Hepatocyte (in vitro differentiated cells): ENCODE measurements at regions not wholly inside any gene's neighbourhood (a gene's known extent, or its start where the extent isn't known, plus 50 kb on each side); places are given as distances from the start of the nearest gene placed in this dataset.

Experiments used
- DNase-seq: peaks from one replicate; pipeline ENCODE4 v3.0.0-alpha.2; 2016; ENCODE audit warnings: low spot score
- H2AFZ ChIP-seq: fragments of 200-600 bp; sonication (generic); 2 replicates; pipeline ENCODE4 v1.6.0; 2016; ENCODE audit warnings: antibody characterized with exemption, mild to moderate bottlenecking
- H3K27ac ChIP-seq: fragments of 200-600 bp; sonication (generic); 2 replicates; pipeline ENCODE4 v1.5.1; 2016; ENCODE audit warnings: mild to moderate bottlenecking
- H3K27me3 ChIP-seq: fragments of 200-600 bp; sonication (generic); 2 replicates; pipeline ENCODE4 v1.6.1; 2016
- H3K36me3 ChIP-seq: fragments of 200-600 bp; sonication (generic); replicated peaks from 2 replicates; pipeline ENCODE4 v1.5.1; 2016; ENCODE audit warnings: low read depth; ENCODE audit not compliant: insufficient read depth
- H3K4me1 ChIP-seq: fragments of 200-600 bp; sonication (generic); 2 replicates; pipeline ENCODE4 v1.5.1; 2016; ENCODE audit warnings: mild to moderate bottlenecking, moderate library complexity; ENCODE audit not compliant: insufficient read depth
- H3K4me2 ChIP-seq: fragments of 200-600 bp; sonication (generic); 2 replicates; pipeline ENCODE4 v1.6.0; 2016
- H3K4me3 ChIP-seq: fragments of 200-600 bp; sonication (generic); 2 replicates; pipeline ENCODE4 v1.5.1; 2016; ENCODE audit warnings: mild to moderate bottlenecking
- H3K79me2 ChIP-seq: fragments of 200-600 bp; sonication (generic); 2 replicates; pipeline ENCODE4 v1.6.0; 2017; ENCODE audit warnings: mild to moderate bottlenecking
- H3K9me2 ChIP-seq: fragments of 200-600 bp; sonication (generic); replicated peaks from 2 replicates; pipeline ENCODE4 v1.6.0; 2017; ENCODE audit warnings: mild to moderate bottlenecking; ENCODE audit not compliant: insufficient read depth
- H3K9me3 ChIP-seq: fragments of 200-600 bp; sonication (generic); 2 replicates; pipeline ENCODE4 v1.5.1; 2016; ENCODE audit warnings: low read depth, mild to moderate bottlenecking
- H4K20me1 ChIP-seq: fragments of 200-600 bp; sonication (generic); 2 replicates; pipeline ENCODE4 v1.6.0; 2016; ENCODE audit warnings: mild to moderate bottlenecking; ENCODE audit not compliant: insufficient read depth, poor library complexity, severe bottlenecking
- EZH2 ChIP-seq: fragments of 200-600 bp; sonication (generic); IDR thresholded peaks from 2 replicates; pipeline ENCODE4 v1.6.1; 2016; ENCODE audit warnings: antibody characterized with exemption, mild to moderate bottlenecking, borderline replicate concordance
- EZH2phosphoT487 ChIP-seq: fragments of 200-600 bp; sonication (generic); IDR thresholded peaks from one replicate; pipeline ENCODE4 v1.6.1; 2018; ENCODE audit warnings: antibody characterized with exemption, mild to moderate bottlenecking, low read depth, moderate library complexity; ENCODE audit not compliant: unreplicated experiment, severe bottlenecking
- WGBS: methylation state at CpG from one replicate; pipeline ENCODE4 v1.1.6; 2016; ENCODE audit warnings: low lambda C conversion rate; ENCODE audit errors: missing lambda C conversion rate; 5-methylcytosine and 5-hydroxymethylcytosine counted together
- TF ChIP-seq, protein P1 (sequence below): fragments of 200-600 bp; sonication (generic); IDR thresholded peaks from 2 replicates; pipeline ENCODE4 v1.5.1; 2016; ENCODE audit warnings: antibody characterized with exemption, mild to moderate bottlenecking; ENCODE audit not compliant: poor library complexity

DNA sequence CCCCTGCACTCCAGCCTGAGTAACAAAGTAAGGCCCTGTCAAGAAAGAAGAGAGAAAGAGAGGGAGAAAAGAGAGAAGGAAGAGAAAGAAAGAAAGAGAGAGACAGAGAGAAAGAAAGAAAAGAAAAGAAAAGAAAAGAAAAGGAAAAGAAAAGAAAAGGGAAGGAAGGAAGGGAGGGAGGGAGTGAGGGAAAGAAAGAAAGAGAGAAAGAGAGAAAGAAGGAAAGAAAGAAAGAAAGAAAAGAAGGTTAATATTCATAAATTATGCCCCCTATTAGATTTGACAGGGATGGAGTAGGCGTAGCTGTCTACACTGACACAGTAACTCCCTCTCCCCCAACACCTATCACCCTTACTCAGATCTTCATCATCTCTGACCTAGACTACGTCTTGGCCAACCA lies 202.3 kb downstream of the SP3 start:
- Histone ChIP-seq H3K4me2 (no peak overlapping the region), H2AFZ (no peak overlapping the region), H3K27ac (no peak overlapping the region), H3K4me3 (no peak overlapping the region), H4K20me1 (no peaks in the 10 kb centered on the region), H3K27me3 (no peaks in the 10 kb centered on the region), H3K79me2 (no peaks in the 10 kb centered on the region), H3K9me3 (no peaks in the 10 kb centered on the region), H3K4me1 (no peaks in the 10 kb centered on the region), H3K36me3 (no peaks in the 10 kb centered on the region), H3K9me2 (no peaks in the 10 kb centered on the region)
- 100% methylated on average over 2 of the region's 2 CpGs for WGBS
- no peak for DNase-seq
- no peak for TF ChIP-seq EZH2phosphoT487

DNA sequence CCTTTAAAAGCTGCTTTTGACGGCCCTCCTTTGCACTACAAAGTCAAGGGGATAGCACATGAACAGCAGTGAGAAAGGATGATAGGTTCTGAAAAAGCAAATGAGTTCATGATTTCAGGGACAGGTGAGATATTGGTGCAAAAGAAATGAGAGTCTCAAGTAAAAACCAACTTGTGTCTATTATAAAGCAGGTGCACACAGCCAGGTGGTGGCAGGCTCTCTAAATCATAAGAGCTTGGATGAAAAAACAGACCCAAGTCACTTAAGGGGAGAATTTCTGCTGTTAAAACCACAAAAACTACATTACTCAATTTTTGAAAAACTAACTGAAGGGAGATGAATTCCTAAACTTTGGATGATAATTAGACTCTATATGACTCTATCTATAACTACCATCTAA lies 201.5 kb downstream of the SP3 start:
- H3K4me1 ChIP-seq, result no peaks in the 10 kb centered on the region
- H3K9me3 ChIP-seq, result no peaks in the 10 kb centered on the region
- no peak overlapping the region for H3K27ac ChIP-seq
- H3K79me2 ChIP-seq, result no peaks in the 10 kb centered on the region
- TF ChIP-seq EZH2phosphoT487 (no peak), EZH2 (no peak)
- TF ChIP-seq, protein P1, sequence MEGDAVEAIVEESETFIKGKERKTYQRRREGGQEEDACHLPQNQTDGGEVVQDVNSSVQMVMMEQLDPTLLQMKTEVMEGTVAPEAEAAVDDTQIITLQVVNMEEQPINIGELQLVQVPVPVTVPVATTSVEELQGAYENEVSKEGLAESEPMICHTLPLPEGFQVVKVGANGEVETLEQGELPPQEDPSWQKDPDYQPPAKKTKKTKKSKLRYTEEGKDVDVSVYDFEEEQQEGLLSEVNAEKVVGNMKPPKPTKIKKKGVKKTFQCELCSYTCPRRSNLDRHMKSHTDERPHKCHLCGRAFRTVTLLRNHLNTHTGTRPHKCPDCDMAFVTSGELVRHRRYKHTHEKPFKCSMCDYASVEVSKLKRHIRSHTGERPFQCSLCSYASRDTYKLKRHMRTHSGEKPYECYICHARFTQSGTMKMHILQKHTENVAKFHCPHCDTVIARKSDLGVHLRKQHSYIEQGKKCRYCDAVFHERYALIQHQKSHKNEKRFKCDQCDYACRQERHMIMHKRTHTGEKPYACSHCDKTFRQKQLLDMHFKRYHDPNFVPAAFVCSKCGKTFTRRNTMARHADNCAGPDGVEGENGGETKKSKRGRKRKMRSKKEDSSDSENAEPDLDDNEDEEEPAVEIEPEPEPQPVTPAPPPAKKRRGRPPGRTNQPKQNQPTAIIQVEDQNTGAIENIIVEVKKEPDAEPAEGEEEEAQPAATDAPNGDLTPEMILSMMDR, result no peak
- no peak overlapping the region for H3K4me2 ChIP-seq
- H2AFZ ChIP-seq, result no peak overlapping the region
- 91% methylated on average over 1 of the region's 1 CpG for WGBS
- DNase-seq, result no peak
- no peaks in the 10 kb centered on the region for H3K27me3 ChIP-seq
- H3K9me2 ChIP-seq, result no peaks in the 10 kb centered on the region
- H3K4me3 ChIP-seq, result no peak overlapping the region
- no peaks in the 10 kb centered on the region for H3K36me3 ChIP-seq
- H4K20me1 ChIP-seq, result no peaks in the 10 kb centered on the region

DNA sequence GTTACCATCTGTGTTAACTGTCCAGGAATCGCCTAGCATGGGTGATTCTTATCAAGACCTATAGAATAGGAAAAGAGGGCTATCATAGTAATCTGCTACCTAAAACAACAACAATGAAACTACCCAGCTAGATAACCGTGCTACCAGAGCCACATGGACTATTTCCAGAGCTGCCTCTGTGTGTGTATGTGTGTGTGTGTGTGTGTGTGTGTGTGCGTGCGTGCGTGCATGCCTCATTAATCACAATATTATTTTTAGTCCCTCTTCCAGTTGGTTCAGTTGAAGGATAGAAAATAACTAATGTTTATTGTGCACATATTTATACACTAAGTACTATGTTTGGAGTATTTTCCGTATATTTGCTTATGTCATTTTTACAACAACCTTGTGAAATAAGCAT lies 201.1 kb downstream of the SP3 start:
- no peaks in the 10 kb centered on the region for H3K79me2 ChIP-seq
- H3K27ac ChIP-seq, result no peak overlapping the region
- no peak overlapping the region for H3K4me2 ChIP-seq
- no peaks in the 10 kb centered on the region for H3K27me3 ChIP-seq
- no peaks in the 10 kb centered on the region for H3K9me3 ChIP-seq
- WGBS, result 90% methylated on average over 6 of the region's 6 CpGs
- H3K9me2 ChIP-seq, result no peaks in the 10 kb centered on the region
- H3K4me3 ChIP-seq, result no peak overlapping the region
- H2AFZ ChIP-seq, result no peak overlapping the region
- no peaks in the 10 kb centered on the region for H4K20me1 ChIP-seq
- no peaks in the 10 kb centered on the region for H3K4me1 ChIP-seq
- no peak for DNase-seq
- no peaks in the 10 kb centered on the region for H3K36me3 ChIP-seq
- TF ChIP-seq EZH2 (no peak), EZH2phosphoT487 (no peak)
- TF ChIP-seq, protein P1, result no peak

DNA sequence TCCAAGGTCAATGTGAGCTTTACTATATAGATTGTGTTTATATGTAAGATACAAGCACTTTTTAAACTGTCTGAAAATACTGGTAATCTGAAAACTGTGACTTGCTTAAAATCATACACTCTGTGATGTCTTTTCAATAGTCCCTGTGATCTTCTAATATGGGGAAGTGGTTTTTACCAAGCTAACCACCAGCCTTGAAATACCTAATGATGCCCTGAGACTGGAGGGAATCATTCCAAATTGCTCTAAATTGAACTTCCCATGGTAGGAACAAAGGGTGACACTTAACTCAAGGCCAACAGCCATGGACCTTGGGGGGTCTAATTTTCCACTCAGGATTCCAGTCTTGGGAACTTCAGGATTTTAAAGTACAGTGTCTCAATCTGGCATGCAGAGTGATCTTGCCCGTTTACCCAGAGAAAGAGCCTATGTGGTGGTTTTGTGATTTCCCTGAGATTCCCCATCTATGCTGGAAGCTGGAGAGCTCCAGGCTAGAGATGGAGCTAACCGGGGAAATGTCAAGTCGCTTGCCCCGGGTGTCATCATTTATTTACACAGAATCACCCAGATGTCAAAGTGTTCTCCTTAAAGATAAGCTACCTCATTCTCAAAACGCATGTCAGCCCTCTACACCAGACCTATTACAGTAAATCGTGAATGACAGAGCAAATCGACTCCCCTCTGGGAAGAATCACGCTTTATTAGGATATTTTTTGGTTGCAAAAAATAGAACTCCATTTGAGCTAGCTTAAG lies 198.5 kb downstream of the SP3 start:
- Histone ChIP-seq H3K36me3 (no peaks in the 10 kb centered on the region), H3K27me3 (no peaks in the 10 kb centered on the region), H3K79me2 (no peaks in the 10 kb centered on the region), H3K4me1 (no peaks in the 10 kb centered on the region), H3K9me2 (no peaks in the 10 kb centered on the region), H4K20me1 (no peaks in the 10 kb centered on the region), H3K27ac (no peak overlapping the region), H2AFZ (no peak overlapping the region), H3K4me2 (no peak overlapping the region), H3K9me3 (no peaks in the 10 kb centered on the region), H3K4me3 (no peak overlapping the region)
- 77% methylated on average over 8 of the region's 8 CpGs for WGBS
- no peak for TF ChIP-seq EZH2phosphoT487
- TF ChIP-seq EZH2, result no peak
- TF ChIP-seq, protein P1, result no peak
- DNase-seq, result no peak
